Lower lobe of right lung (tissue), 2 donors: ENCODE measurements at regions not wholly inside any gene's neighbourhood (a gene's known extent, or its start where the extent isn't known, plus 50 kb on each side); places are given as distances from the start of the nearest gene placed in this dataset.

Source experiments
- ATAC-seq, 2 donors: fragments of 200-7000 bp; cut with Tn5 transposase; one replicate each; pipeline ENCODE4 v1.9.1; 2020 to 2022; ENCODE audit warnings: mild to moderate bottlenecking in 2 of 2, moderate library complexity in 2 of 2
- DNase-seq: peaks from one replicate; pipeline ENCODE4 v3.0.0-alpha.2; 2020
- H3K27ac ChIP-seq: fragments of 200-600 bp; one replicate; pipeline ENCODE4 v1.8.0; 2022
- H3K27me3 ChIP-seq: fragments of 200-600 bp; one replicate; pipeline ENCODE4 v1.8.0; 2022; ENCODE audit warnings: low read depth
- H3K36me3 ChIP-seq: fragments of 200-600 bp; one replicate; pipeline ENCODE4 v1.8.0; 2022; ENCODE audit warnings: mild to moderate bottlenecking
- H3K4me1 ChIP-seq: fragments of 200-600 bp; one replicate; pipeline ENCODE4 v1.8.0; 2022
- H3K4me3 ChIP-seq: fragments of 200-600 bp; one replicate; pipeline ENCODE4 v1.8.0; 2022; ENCODE audit warnings: mild to moderate bottlenecking
- H3K9me3 ChIP-seq: fragments of 200-600 bp; one replicate; pipeline ENCODE4 v1.8.0; 2022
- intact Hi-C: fragments of 100-400 bp; cut with DNase I; formaldehyde crosslinking; loops from one replicate; pipeline ENCODE4 v1.11.0; 2022
- TF ChIP-seq, protein P1 (sequence below): fragments of 200-600 bp; IDR thresholded peaks from one replicate; pipeline ENCODE4 v1.8.0; 2022; ENCODE audit warnings: antibody characterized with exemption, mild to moderate bottlenecking
- donor health status: DM: no; HTN: yes; CAD: no; lungs with severe emphysema.

DNA sequence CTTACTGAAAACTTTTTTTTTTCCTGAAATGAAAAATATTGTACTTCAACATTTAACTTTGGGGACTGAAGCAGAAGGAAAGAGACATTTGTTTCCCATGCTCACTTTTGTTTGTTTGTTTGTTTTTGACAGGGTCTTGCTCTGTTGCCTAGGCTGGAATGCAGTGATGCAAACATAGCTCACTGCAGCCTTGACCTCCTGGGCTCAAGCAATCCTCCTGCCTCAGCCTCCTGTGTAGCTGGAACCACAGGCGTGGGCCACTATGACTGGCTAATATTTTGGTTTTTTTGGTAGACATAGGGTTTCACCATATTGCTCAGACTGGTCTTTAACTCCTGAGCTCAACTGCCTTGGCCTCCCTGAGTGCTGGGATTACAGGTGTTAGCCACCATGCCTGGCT, 70.9 kb upstream of the SPTBN1 start:
- no peaks in the 10 kb centered on the region for H3K36me3 ChIP-seq
- ATAC-seq (no peak), DNase-seq (no peak)
- intact Hi-C loops, result no loop called here
- H3K27ac ChIP-seq, result no peak overlapping the region
- H3K4me1 ChIP-seq, result peaks cover 14% of the 10 kb centered on the region
- TF ChIP-seq, protein P1, sequence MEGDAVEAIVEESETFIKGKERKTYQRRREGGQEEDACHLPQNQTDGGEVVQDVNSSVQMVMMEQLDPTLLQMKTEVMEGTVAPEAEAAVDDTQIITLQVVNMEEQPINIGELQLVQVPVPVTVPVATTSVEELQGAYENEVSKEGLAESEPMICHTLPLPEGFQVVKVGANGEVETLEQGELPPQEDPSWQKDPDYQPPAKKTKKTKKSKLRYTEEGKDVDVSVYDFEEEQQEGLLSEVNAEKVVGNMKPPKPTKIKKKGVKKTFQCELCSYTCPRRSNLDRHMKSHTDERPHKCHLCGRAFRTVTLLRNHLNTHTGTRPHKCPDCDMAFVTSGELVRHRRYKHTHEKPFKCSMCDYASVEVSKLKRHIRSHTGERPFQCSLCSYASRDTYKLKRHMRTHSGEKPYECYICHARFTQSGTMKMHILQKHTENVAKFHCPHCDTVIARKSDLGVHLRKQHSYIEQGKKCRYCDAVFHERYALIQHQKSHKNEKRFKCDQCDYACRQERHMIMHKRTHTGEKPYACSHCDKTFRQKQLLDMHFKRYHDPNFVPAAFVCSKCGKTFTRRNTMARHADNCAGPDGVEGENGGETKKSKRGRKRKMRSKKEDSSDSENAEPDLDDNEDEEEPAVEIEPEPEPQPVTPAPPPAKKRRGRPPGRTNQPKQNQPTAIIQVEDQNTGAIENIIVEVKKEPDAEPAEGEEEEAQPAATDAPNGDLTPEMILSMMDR, result no peak
- H3K27me3 ChIP-seq, result no peaks in the 10 kb centered on the region
- no peak overlapping the region for H3K4me3 ChIP-seq
- no peaks in the 10 kb centered on the region for H3K9me3 ChIP-seq

DNA sequence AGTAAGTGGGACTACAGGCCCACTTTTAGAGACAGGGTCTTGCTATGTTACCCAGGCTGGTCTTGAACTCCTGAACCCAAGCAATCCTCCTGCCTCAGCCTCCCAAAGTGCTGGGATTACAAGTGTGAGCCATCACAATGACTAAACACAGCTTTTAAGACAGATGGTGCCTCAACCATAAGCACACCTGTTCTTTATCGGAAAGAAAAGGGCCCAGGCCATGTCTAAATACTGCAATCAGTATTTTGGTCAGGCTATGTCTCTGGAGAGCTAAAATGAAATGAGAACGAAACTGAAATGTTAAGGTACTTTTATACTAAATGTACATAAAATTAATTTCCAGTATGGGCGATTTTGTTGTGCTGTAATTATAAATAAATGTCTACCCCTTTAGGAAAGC, 69.5 kb upstream of the SPTBN1 start:
- H3K4me1 ChIP-seq, result peaks cover 14% of the 10 kb centered on the region
- peak overlapping the region; percentile 77 for H3K27ac ChIP-seq
- DNase-seq (no peak), ATAC-seq (no peak)
- no peak overlapping the region for H3K4me3 ChIP-seq
- no peaks in the 10 kb centered on the region for H3K36me3 ChIP-seq
- H3K27me3 ChIP-seq, result no peaks in the 10 kb centered on the region
- TF ChIP-seq, protein P1, result no peak
- intact Hi-C loops, result no loop called here
- no peaks in the 10 kb centered on the region for H3K9me3 ChIP-seq

DNA sequence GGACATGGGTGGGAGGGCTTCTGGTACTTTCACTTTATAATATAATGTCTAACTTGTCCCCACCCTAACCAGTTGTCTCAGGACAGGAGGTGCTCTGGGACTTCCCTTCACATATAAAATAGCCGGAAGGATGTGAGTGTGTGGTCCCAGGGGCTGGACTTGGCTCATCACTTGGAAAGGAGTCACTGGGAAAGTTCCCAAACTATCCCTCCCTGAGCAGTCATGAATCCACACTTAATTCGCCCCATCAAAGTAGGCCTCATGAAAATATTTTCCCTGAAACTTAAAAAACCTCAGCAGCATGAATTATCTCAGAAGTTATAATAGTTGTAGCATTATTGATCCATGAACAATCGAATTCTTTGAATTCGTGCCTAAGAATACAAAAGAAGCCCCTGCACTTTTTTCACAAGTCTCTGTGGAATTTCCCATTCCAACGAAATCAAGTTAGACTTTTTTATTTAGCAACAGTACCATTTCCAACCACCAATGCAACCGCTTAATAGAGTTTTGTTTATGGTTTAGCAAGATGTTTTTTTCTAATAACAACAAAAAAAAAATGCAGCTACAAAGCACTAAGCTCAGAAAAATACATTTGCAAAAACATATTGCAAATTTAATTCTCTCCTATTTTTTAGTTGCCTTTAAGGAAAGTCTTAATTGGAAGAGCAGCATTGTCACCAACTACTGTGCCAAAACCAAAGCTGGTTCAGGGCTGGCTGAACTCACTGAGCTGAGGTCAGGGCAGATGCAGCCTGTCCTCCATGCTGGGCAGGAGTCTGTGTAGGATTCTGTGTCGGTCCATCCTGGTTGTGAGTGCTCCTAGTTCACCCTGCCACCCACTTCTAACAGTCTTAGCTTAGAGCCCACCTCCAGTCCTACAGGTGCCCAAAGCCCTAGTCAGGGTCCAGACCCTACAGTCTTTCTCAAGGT, 68.8 kb upstream of the SPTBN1 start:
- H3K36me3 ChIP-seq, result no peaks in the 10 kb centered on the region
- no peaks in the 10 kb centered on the region for H3K27me3 ChIP-seq
- TF ChIP-seq, protein P1, result peak; percentile 9
- peak; percentile 56 to 71 for ATAC-seq
- intact Hi-C loops, result no loop called here
- H3K4me3 ChIP-seq, result no peak overlapping the region
- peaks cover 14% of the 10 kb centered on the region for H3K4me1 ChIP-seq
- no peak for DNase-seq
- no peaks in the 10 kb centered on the region for H3K9me3 ChIP-seq
- peak overlapping the region; percentile 77 for H3K27ac ChIP-seq

GRCh38 chr2:54388076-54388475, 68.1 kb upstream of the SPTBN1 start:
- H3K27ac ChIP-seq, result peak overlapping the region; percentile 56
- intact Hi-C loops, result no loop called here
- TF ChIP-seq, protein P1, result no peak
- ATAC-seq (no peak), DNase-seq (no peak)
- H3K36me3 ChIP-seq, result no peaks in the 10 kb centered on the region
- peaks cover 14% of the 10 kb centered on the region for H3K4me1 ChIP-seq
- H3K4me3 ChIP-seq, result no peak overlapping the region
- no peaks in the 10 kb centered on the region for H3K27me3 ChIP-seq
- no peaks in the 10 kb centered on the region for H3K9me3 ChIP-seq

GRCh38 chr2:54392555-54393324, 63.4 kb upstream of the SPTBN1 start:
- intact Hi-C loops, result no loop called here
- H3K9me3 ChIP-seq, result no peaks in the 10 kb centered on the region
- H3K4me3 ChIP-seq, result no peak overlapping the region
- no peak for ATAC-seq
- TF ChIP-seq, protein P1, result no peak
- peaks cover 9% of the 10 kb centered on the region for H3K4me1 ChIP-seq
- H3K27ac ChIP-seq, result no peak overlapping the region
- no peak for DNase-seq
- H3K27me3 ChIP-seq, result no peaks in the 10 kb centered on the region
- H3K36me3 ChIP-seq, result no peaks in the 10 kb centered on the region
